ENCODE measurements at regions not wholly inside any gene's neighbourhood (a gene's known extent, or its start where the extent isn't known, plus 50 kb on each side); places are given as distances from the start of the nearest gene placed in this dataset.

DNA sequence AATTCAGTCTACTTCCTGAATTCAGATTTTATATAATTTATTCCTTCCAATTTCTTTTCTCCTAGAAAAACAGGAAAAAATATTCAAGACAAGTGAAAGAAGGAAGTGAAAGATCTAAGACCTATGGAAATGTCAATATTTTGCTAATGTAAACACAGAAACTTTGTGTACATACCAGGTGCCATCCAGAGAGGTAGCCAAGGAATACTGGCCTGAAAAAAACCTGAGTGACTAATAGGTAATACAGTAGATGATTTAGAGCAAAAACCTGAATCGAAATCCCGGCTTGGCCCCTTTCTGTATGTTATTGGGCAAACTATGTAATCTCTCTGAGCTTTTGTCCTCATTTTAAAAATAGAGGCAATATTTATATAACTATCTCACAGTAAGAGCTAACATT is 59.2 kb upstream of the FSHB start:
- TF ChIP-seq, protein P1, sequence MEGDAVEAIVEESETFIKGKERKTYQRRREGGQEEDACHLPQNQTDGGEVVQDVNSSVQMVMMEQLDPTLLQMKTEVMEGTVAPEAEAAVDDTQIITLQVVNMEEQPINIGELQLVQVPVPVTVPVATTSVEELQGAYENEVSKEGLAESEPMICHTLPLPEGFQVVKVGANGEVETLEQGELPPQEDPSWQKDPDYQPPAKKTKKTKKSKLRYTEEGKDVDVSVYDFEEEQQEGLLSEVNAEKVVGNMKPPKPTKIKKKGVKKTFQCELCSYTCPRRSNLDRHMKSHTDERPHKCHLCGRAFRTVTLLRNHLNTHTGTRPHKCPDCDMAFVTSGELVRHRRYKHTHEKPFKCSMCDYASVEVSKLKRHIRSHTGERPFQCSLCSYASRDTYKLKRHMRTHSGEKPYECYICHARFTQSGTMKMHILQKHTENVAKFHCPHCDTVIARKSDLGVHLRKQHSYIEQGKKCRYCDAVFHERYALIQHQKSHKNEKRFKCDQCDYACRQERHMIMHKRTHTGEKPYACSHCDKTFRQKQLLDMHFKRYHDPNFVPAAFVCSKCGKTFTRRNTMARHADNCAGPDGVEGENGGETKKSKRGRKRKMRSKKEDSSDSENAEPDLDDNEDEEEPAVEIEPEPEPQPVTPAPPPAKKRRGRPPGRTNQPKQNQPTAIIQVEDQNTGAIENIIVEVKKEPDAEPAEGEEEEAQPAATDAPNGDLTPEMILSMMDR (IDR thresholded peaks at IDR 0.05), result no peak
- TF ChIP-seq POLR2AphosphoS5 (IDR thresholded peaks at IDR 0.05), result no peak
